ENCODE measurements at regions not wholly inside any gene's neighbourhood (a gene's known extent, or its start where the extent isn't known, plus 50 kb on each side); places are given as distances from the start of the nearest gene placed in this dataset.

GRCh38 chr15:68518785-68519430, 59.9 kb upstream of the CORO2B start:
- Histone ChIP-seq H4K20me1 (replicated peaks; ENCODE audit: control insufficient read depth, extremely low read depth, insufficient read depth, low read length) (no peaks in the 10 kb centered on the region), H2AFZ (ENCODE audit: low read depth, low read length) (no peak overlapping the region), H3K9me3 (replicated peaks; ENCODE audit: control insufficient read depth, insufficient read depth, low read length) (no peaks in the 10 kb centered on the region), H3K79me2 (ENCODE audit: control insufficient read depth, insufficient read depth, low read length) (no peaks in the 10 kb centered on the region), H3K4me3 (replicated peaks in 1 of 3; ENCODE audit: insufficient read depth in 1 of 3, low read depth in 1 of 3, low read length in 3 of 3) (no peak overlapping the region), H3K4me1 (ENCODE audit: control insufficient read depth, extremely low read depth, insufficient read depth, low read length) (no peaks in the 10 kb centered on the region), H3K36me3 (ENCODE audit: control insufficient read depth in 2 of 2, extremely low read depth in 1 of 2, insufficient read depth in 2 of 2, low read length in 2 of 2) (no peaks in the 10 kb centered on the region), H3K27me3 (ENCODE audit: control insufficient read depth in 2 of 2, insufficient read depth in 2 of 2, low read length in 2 of 2) (peaks cover 24 to 33% of the 10 kb centered on the region in 2 experiments), H3K9ac (replicated peaks; ENCODE audit: extremely low read depth, insufficient read depth, low read length) (no peak overlapping the region), H3K27ac (ENCODE audit: insufficient read depth, low read depth, low read length) (no peak overlapping the region), H3K9me1 (replicated peaks; ENCODE audit: control insufficient read depth, extremely low read depth, insufficient read depth, low read length) (no peaks in the 10 kb centered on the region), H3K4me2 (ENCODE audit: insufficient read depth, low read length) (no peak overlapping the region)
- POLR2A ChIA-PET = no interaction called here
- no TSS peak for BruUV-seq (replicated peaks)
- TF ChIP-seq POLR2A (IDR thresholded peaks at IDR 0.05; ENCODE audit: low read depth, low read length) (no peak), EZH2 (IDR thresholded peaks at IDR 0.05; ENCODE audit: borderline replicate concordance, low read depth, low read length, severe bottlenecking) (no peak), CTCF (IDR thresholded peaks at IDR 0.05; ENCODE audit: extremely low read depth in 1 of 2, insufficient read depth in 1 of 2, low read depth in 1 of 2, low read length in 2 of 2) (no peak), JUN (IDR thresholded peaks at IDR 0.05; ENCODE audit: borderline replicate concordance, insufficient read depth, insufficient read length, low read depth) (no peak), POLR2AphosphoS5 (IDR thresholded peaks at IDR 0.05; ENCODE audit: insufficient read depth, low read depth, low read length) (no peak), MAX (IDR thresholded peaks at IDR 0.05; ENCODE audit: insufficient read depth, insufficient read length) (no peak), MYC (IDR thresholded peaks at IDR 0.05; ENCODE audit: low read depth, low read length) (no peak), GATA2 (IDR thresholded peaks at IDR 0.05; ENCODE audit: insufficient read depth, insufficient read length, low read depth, low read length) (no peak), FOS (IDR thresholded peaks at IDR 0.05; ENCODE audit: borderline replicate concordance, insufficient read depth, low read length) (no peak)
- dilution Hi-C loops (cut with MboI; ENCODE audit: extremely low pct_ligation_motif_present, low sequenced_read_pairs) (no loop called here), intact Hi-C loops (cut with micrococcal nuclease) (no loop called here)
- FAIRE-seq = no peak
- CTCF ChIA-PET = interaction anchor here (1.0 to 1.9 kb wide), 2 partner anchors 212 kb away, joined by 4 to 6 read pairs; no protein-coding TSS in a partner anchor
- DNase-seq (ENCODE audit: low read depth, low spot score) = no peak

Measured in endothelial cell of umbilical vein (primary cell).